HepG2 (cell line): ENCODE measurements at regions not wholly inside any gene's neighbourhood (a gene's known extent, or its start where the extent isn't known, plus 50 kb on each side); places are given as distances from the start of the nearest gene placed in this dataset.

ENCODE experiments used
- ATAC-seq: fragments of 200-7000 bp; cut with Tn5 transposase; 3 replicates; pipeline ENCODE4 v1.9.1; 2020; ENCODE audit warnings: mild to moderate bottlenecking, moderate library complexity
- BruUV-seq: library from RNA; stranded (reverse); fragments of 400-500 nt; replicated peaks from 2 replicates; lab custom pipeline; 2021; lab: Mats Ljungman, UMichigan
- CTCF ChIA-PET: fragments of 300-600 bp; formaldehyde crosslinking; extraction: SDS; loops from one replicate; lab custom pipeline; 2021; ENCODE audit warnings: low total read pairs, inconsistent platforms, low intra/inter-chr PET ratio; lab: Yijun Ruan, JAX
- POLR2A ChIA-PET: fragments of 350-600 bp; sonication (Branson Sonifier 250); formaldehyde crosslinking; loops from one replicate; lab custom pipeline; 2020; ENCODE audit warnings: antibody characterized with exemption, inconsistent platforms; lab: Yijun Ruan, JAX
- DNase-seq: peaks from one replicate; pipeline ENCODE4 v3.0.0-alpha.2; 2015; ENCODE audit warnings: low spot score
- FAIRE-seq: peaks from 3 replicates; lab custom pipeline; 2011; peaks lifted over from hg19 to GRCh38; lab: Jason Lieb, UNC
- H2AFZ ChIP-seq: one replicate; pipeline ENCODE4 v1.6.1; 2011; ENCODE audit warnings: low read length, inconsistent platforms
- H3K27ac ChIP-seq: fragments of 300-600 bp; 3 replicates; pipeline ENCODE4 v1.8.0; 2011; ENCODE audit warnings: mixed run types, mild to moderate bottlenecking, mixed read lengths, low read length, inconsistent platforms; ENCODE audit not compliant: insufficient read depth; ENCODE audit errors: extremely low read length
- H3K27me3 ChIP-seq, 2 experiments: fragments of 200-600 bp in 1 of 2; 2 replicates in 1 of 2; 3 replicates in 1 of 2; pipeline versions ENCODE4 v1.6.0 to v1.8.0; 2011; ENCODE audit warnings: low read length in 2 of 2, mild to moderate bottlenecking in 2 of 2, moderate library complexity in 2 of 2, inconsistent platforms in 1 of 2; ENCODE audit not compliant: insufficient read depth in 2 of 2, control insufficient read depth in 1 of 2
- H3K36me3 ChIP-seq, 2 experiments: fragments of 200-600 bp in 1 of 2; replicated peaks in 1 of 2; 2 replicates in 1 of 2; 3 replicates in 1 of 2; pipeline versions ENCODE4 v1.5.1 to v1.8.0; 2011; ENCODE audit warnings: low read length in 2 of 2, inconsistent platforms in 1 of 2; ENCODE audit not compliant: insufficient read depth in 2 of 2, control insufficient read depth in 1 of 2
- H3K4me1 ChIP-seq: 2 replicates; pipeline ENCODE4 v1.5.1; 2012; ENCODE audit warnings: low read length, inconsistent platforms; ENCODE audit not compliant: insufficient read depth
- H3K4me2 ChIP-seq: 2 replicates; pipeline ENCODE4 v1.6.0; 2011; ENCODE audit warnings: low read depth, low read length, inconsistent platforms
- H3K4me3 ChIP-seq, 3 experiments: fragments of 200-600 bp in 1 of 3; sonication (generic), shearing (Covaris generic) in 1 of 3; replicated peaks in 1 of 3; 2 replicates each; pipeline ENCODE4 v1.5.1; 2011 to 2016; ENCODE audit warnings: low read length in 3 of 3, inconsistent platforms in 2 of 3, low read depth in 2 of 3, mild to moderate bottlenecking in 2 of 3, control low read depth in 1 of 3, mixed read lengths in 1 of 3; ENCODE audit not compliant: insufficient read depth in 1 of 3
- H3K79me2 ChIP-seq: one replicate; pipeline ENCODE4 v1.6.1; 2011; ENCODE audit warnings: low read length, inconsistent platforms; ENCODE audit not compliant: insufficient read depth
- H3K9ac ChIP-seq: 2 replicates; pipeline ENCODE4 v1.6.0; 2011; ENCODE audit warnings: mild to moderate bottlenecking, low read depth, low read length, inconsistent platforms; ENCODE audit not compliant: insufficient read depth
- H3K9me3 ChIP-seq: 2 replicates; pipeline ENCODE4 v1.5.1; 2012; ENCODE audit warnings: mild to moderate bottlenecking, low read length
- H4K20me1 ChIP-seq: 2 replicates; pipeline ENCODE4 v1.6.0; 2011; ENCODE audit warnings: inconsistent platforms, mild to moderate bottlenecking, low read length, moderate library complexity; ENCODE audit not compliant: insufficient read depth
- CEBPB ChIP-seq: IDR thresholded peaks from 2 replicates; pipeline ENCODE4 v1.6.1; 2011; ENCODE audit warnings: low read depth, low read length, improper control_type of control experiment, borderline replicate concordance
- KAT8 ChIP-seq: IDR thresholded peaks from 2 replicates; pipeline ENCODE4 v1.6.1; 2016; ENCODE audit warnings: missing genetic modification reagents, missing compliant biosample characterization
- MLXIP ChIP-seq: sonication (generic); formaldehyde crosslinking; IDR thresholded peaks from 2 replicates; pipeline ENCODE4 v1.9.0; 2021; ENCODE audit warnings: missing genetic modification reagents, borderline replicate concordance
- NFYB ChIP-seq: sonication (generic); formaldehyde crosslinking; IDR thresholded peaks from 2 replicates; pipeline ENCODE4 v1.4.0; 2020; ENCODE audit warnings: missing genetic modification reagents
- PAF1 ChIP-seq: IDR thresholded peaks from 2 replicates; pipeline ENCODE4 v1.6.1; 2016; ENCODE audit warnings: missing genetic modification reagents, missing compliant biosample characterization
- POLR2AphosphoS5 ChIP-seq: IDR thresholded peaks from 2 replicates; pipeline ENCODE4 v1.6.1; 2012; ENCODE audit warnings: low read depth, low read length
- SETDB1 ChIP-seq: sonication (generic); formaldehyde crosslinking; IDR thresholded peaks from 2 replicates; pipeline ENCODE4 v1.5.1; 2020; ENCODE audit warnings: missing genetic modification reagents, mild to moderate bottlenecking, borderline replicate concordance
- TEAD3 ChIP-seq: optimal IDR thresholded peaks from 2 replicates; pipeline ENCODE3; 2016; ENCODE audit warnings: borderline replicate concordance
- TSC22D2 ChIP-seq: sonication (generic); formaldehyde crosslinking; IDR thresholded peaks from 2 replicates; pipeline ENCODE4 v1.5.1; 2020; ENCODE audit warnings: missing genetic modification reagents, mild to moderate bottlenecking, borderline replicate concordance
- ZBTB2 ChIP-seq: sonication (generic); formaldehyde crosslinking; IDR thresholded peaks from 2 replicates; pipeline ENCODE4 v1.8.0; 2022; ENCODE audit warnings: low read depth, missing genetic modification reagents
- ZBTB49 ChIP-seq: sonication (generic); formaldehyde crosslinking; IDR thresholded peaks from 2 replicates; pipeline ENCODE4 v1.4.0; 2020; ENCODE audit warnings: missing genetic modification reagents, borderline replicate concordance
- ZNF136 ChIP-seq: sonication (generic); formaldehyde crosslinking; IDR thresholded peaks from 2 replicates; pipeline ENCODE4 v1.8.1; 2022; ENCODE audit warnings: low read depth, mild to moderate bottlenecking, moderate library complexity, missing genetic modification reagents
- ZNF24 ChIP-seq: fragments of 450-650 bp; IDR thresholded peaks from 2 replicates; pipeline ENCODE4 v1.6.1; 2017; ENCODE audit warnings: antibody characterized with exemption, mild to moderate bottlenecking
- ZNF264 ChIP-seq: sonication (generic); formaldehyde crosslinking; IDR thresholded peaks from 2 replicates; pipeline ENCODE4 v1.4.0; 2020; ENCODE audit warnings: missing genetic modification reagents
- ZNF329 ChIP-seq: sonication (generic); formaldehyde crosslinking; IDR thresholded peaks from 2 replicates; pipeline ENCODE4 v1.9.0; 2021; ENCODE audit warnings: low read depth, mild to moderate bottlenecking, missing genetic modification reagents
- ZNF652 ChIP-seq: IDR thresholded peaks from 2 replicates; pipeline ENCODE4 v1.6.1; 2016; ENCODE audit warnings: low read depth, borderline replicate concordance
- ZZZ3 ChIP-seq: sonication (generic); formaldehyde crosslinking; IDR thresholded peaks from 2 replicates; pipeline ENCODE4 v1.4.0; 2020; ENCODE audit warnings: missing genetic modification reagents, mild to moderate bottlenecking, borderline replicate concordance
- WGBS: methylation state at CpG from one replicate; pipeline ENCODE4 v1.1.6; 2017; ENCODE audit warnings: low lambda C conversion rate; 5-methylcytosine and 5-hydroxymethylcytosine counted together
- in situ Hi-C: cut with HindIII; loops from 2 replicates; pipeline ENCODE4 v1.10.0; 2017; ENCODE audit warnings: low pct_unique_long_range_greater_than_20kb; ENCODE audit not compliant: extremely low pct_ligation_motif_present
- intact Hi-C: fragments of 100-400 bp; cut with micrococcal nuclease; formaldehyde crosslinking; loops from one replicate; pipeline ENCODE4 v1.10.0; 2022; ENCODE audit not compliant: unreplicated experiment
- TF ChIP-seq, protein P1 (sequence below): sonication (generic); formaldehyde crosslinking; IDR thresholded peaks from 2 replicates; pipeline ENCODE4 v1.8.0; 2022; ENCODE audit warnings: missing genetic modification reagents, mild to moderate bottlenecking, inconsistent platforms, borderline replicate concordance

GRCh38 chr17:72553051-72553755 is 432.4 kb downstream of the SOX9 start:
- ATAC-seq (no peak), DNase-seq (no peak), FAIRE-seq (no peak)
- H3K4me1 ChIP-seq = peaks cover 9% of the 10 kb centered on the region
- H3K27me3 ChIP-seq = no peaks in the 10 kb centered on the region
- H3K79me2 ChIP-seq = peaks cover 84% of the 10 kb centered on the region
- ChIA-PET POLR2A (no interaction called here), CTCF (no interaction called here)
- no peak overlapping the region for H3K9ac ChIP-seq
- no TSS peak for BruUV-seq
- peaks cover 33% of the 10 kb centered on the region for H4K20me1 ChIP-seq
- intact Hi-C loops = no loop called here
- H2AFZ ChIP-seq = no peak overlapping the region
- H3K4me3 ChIP-seq = no peak overlapping the region
- H3K9me3 ChIP-seq = no peaks in the 10 kb centered on the region
- H3K36me3 ChIP-seq = peaks cover 0 to 1% of the 10 kb centered on the region in 2 experiments; a peak in 2 of 5 replicates
- no peak overlapping the region for H3K27ac ChIP-seq
- in situ Hi-C loops = loop anchor here (25.0 kb wide), 1 partner anchor 384 kb away; no protein-coding TSS in a partner anchor
- WGBS = 94% methylated on average over 16 of the region's 16 CpGs
- no peak overlapping the region for H3K4me2 ChIP-seq
- no peak for TF ChIP-seq ZBTB49 (CRISPR knock-in tag)
- no peak for TF ChIP-seq ZBTB2 (CRISPR knock-in tag)
- no peak for TF ChIP-seq CEBPB
- no peak for TF ChIP-seq TEAD3
- TF ChIP-seq PAF1 = no peak
- no peak for TF ChIP-seq POLR2AphosphoS5
- no peak for TF ChIP-seq NFYB
- TF ChIP-seq ZNF652 = no peak
- no peak for TF ChIP-seq ZNF329 (CRISPR knock-in tag)
- TF ChIP-seq MLXIP (CRISPR knock-in tag) = no peak
- no peak for TF ChIP-seq ZZZ3 (CRISPR knock-in tag)
- no peak for TF ChIP-seq ZNF24
- no peak for TF ChIP-seq KAT8
- no peak for TF ChIP-seq SETDB1 (CRISPR knock-in tag)
- TF ChIP-seq, protein P1, sequence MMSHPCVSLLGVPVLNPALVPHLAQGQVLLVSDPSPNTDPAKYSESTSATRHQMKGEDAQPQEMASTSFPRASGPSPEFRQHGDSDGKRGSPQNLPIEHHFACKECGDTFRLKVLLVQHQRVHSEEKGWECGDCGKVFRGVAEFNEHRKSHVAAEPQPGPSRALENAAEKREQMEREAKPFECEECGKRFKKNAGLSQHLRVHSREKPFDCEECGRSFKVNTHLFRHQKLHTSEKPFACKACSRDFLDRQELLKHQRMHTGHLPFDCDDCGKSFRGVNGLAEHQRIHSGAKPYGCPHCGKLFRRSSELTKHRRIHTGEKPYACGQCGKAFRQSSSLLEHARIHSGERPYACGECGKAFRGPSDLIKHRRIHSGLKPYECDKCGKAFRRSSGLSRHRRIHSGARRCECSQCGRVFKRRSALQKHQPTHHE (CRISPR knock-in tag) = no peak
- TF ChIP-seq ZNF264 (CRISPR knock-in tag) = no peak
- no peak for TF ChIP-seq ZNF136 (CRISPR knock-in tag)
- no peak for TF ChIP-seq TSC22D2 (CRISPR knock-in tag)
